Trophoblast cell (in vitro differentiated cells and primary cell): ENCODE measurements at regions not wholly inside any gene's neighbourhood (a gene's known extent, or its start where the extent isn't known, plus 50 kb on each side); places are given as distances from the start of the nearest gene placed in this dataset.

Experiments used
- DNase-seq, 2 donors: peaks; one replicate each; pipeline ENCODE4 v3.0.0-alpha.2; 2016
- H2AFZ ChIP-seq: 2 replicates; pipeline ENCODE4 v1.6.1; 2013; ENCODE audit warnings: low read length, moderate library complexity, mild to moderate bottlenecking; ENCODE audit not compliant: insufficient read depth, poor library complexity
- H2AK5ac ChIP-seq: 2 replicates; pipeline ENCODE4 v1.6.1; 2013; ENCODE audit warnings: mild to moderate bottlenecking, low read length
- H2BK120ac ChIP-seq: 2 replicates; pipeline ENCODE4 v1.6.1; 2013; ENCODE audit warnings: low read length, mild to moderate bottlenecking, moderate library complexity; ENCODE audit not compliant: insufficient read depth, poor library complexity
- H2BK12ac ChIP-seq: 2 replicates; pipeline ENCODE4 v1.6.1; 2013; ENCODE audit warnings: mild to moderate bottlenecking, low read length, moderate library complexity
- H2BK5ac ChIP-seq: 2 replicates; pipeline ENCODE4 v1.6.1; 2013; ENCODE audit warnings: low read length, low read depth, moderate library complexity, mild to moderate bottlenecking; ENCODE audit not compliant: poor library complexity
- H3K14ac ChIP-seq: 2 replicates; pipeline ENCODE4 v1.6.1; 2013; ENCODE audit warnings: mild to moderate bottlenecking, low read length
- H3K18ac ChIP-seq: 2 replicates; pipeline ENCODE4 v1.6.1; 2013; ENCODE audit warnings: mild to moderate bottlenecking, low read length
- H3K23ac ChIP-seq: 2 replicates; pipeline ENCODE4 v1.6.1; 2013; ENCODE audit warnings: low read length
- H3K27ac ChIP-seq: 2 replicates; pipeline ENCODE4 v1.5.1; 2013; ENCODE audit warnings: low read depth, mild to moderate bottlenecking, inconsistent platforms, low read length, moderate library complexity
- H3K27me3 ChIP-seq: 2 replicates; pipeline ENCODE4 v1.6.1; 2013; ENCODE audit warnings: inconsistent platforms, mild to moderate bottlenecking, low read length, moderate library complexity; ENCODE audit not compliant: insufficient read depth
- H3K36me3 ChIP-seq, 2 experiments: 1 replicate in 1 of 2; 2 replicates in 1 of 2; pipeline ENCODE4 v1.6.1; 2013; ENCODE audit warnings: low read length in 2 of 2, mild to moderate bottlenecking in 2 of 2, moderate library complexity in 1 of 2; ENCODE audit not compliant: insufficient read depth in 2 of 2, control insufficient read depth in 1 of 2
- H3K4ac ChIP-seq: 2 replicates; pipeline ENCODE4 v1.6.1; 2013; ENCODE audit warnings: low read depth, mild to moderate bottlenecking, low read length, moderate library complexity
- H3K4me1 ChIP-seq, 2 experiments: 1 replicate in 1 of 2; 2 replicates in 1 of 2; pipeline ENCODE4 v1.6.1; 2013; ENCODE audit warnings: low read length in 2 of 2, mild to moderate bottlenecking in 2 of 2, moderate library complexity in 1 of 2; ENCODE audit not compliant: insufficient read depth in 2 of 2, control insufficient read depth in 1 of 2
- H3K4me2 ChIP-seq: 2 replicates; pipeline ENCODE4 v1.6.1; 2013; ENCODE audit warnings: inconsistent platforms, mild to moderate bottlenecking, low read length, moderate library complexity
- H3K4me3 ChIP-seq: 2 replicates; pipeline ENCODE4 v1.5.1; 2013; ENCODE audit warnings: mild to moderate bottlenecking, low read depth, low read length, inconsistent platforms
- H3K79me1 ChIP-seq: one replicate; pipeline ENCODE4 v1.6.1; 2013; ENCODE audit warnings: low read length
- H3K79me2 ChIP-seq: 2 replicates; pipeline ENCODE4 v1.6.1; 2013; ENCODE audit warnings: low read length, mild to moderate bottlenecking; ENCODE audit not compliant: control insufficient read depth, insufficient read depth, poor library complexity
- H3K9ac ChIP-seq: 2 replicates; pipeline ENCODE4 v1.6.1; 2013; ENCODE audit warnings: mild to moderate bottlenecking, low read length
- H3K9me3 ChIP-seq: 2 replicates; pipeline ENCODE4 v1.6.1; 2013; ENCODE audit warnings: low read depth, mild to moderate bottlenecking, control low read depth, inconsistent platforms, low read length; ENCODE audit not compliant: insufficient read depth
- H4K12ac ChIP-seq: 2 replicates; pipeline ENCODE4 v1.6.1; 2013; ENCODE audit warnings: low read depth, mild to moderate bottlenecking, low read length, moderate library complexity
- H4K8ac ChIP-seq: 2 replicates; pipeline ENCODE4 v1.6.1; 2013; ENCODE audit warnings: low read depth, mild to moderate bottlenecking, low read length, moderate library complexity
- H4K91ac ChIP-seq: one replicate; pipeline ENCODE4 v1.6.1; 2013; ENCODE audit warnings: low read depth, mild to moderate bottlenecking, low read length, moderate library complexity
- WGBS: extraction: QIAGEN DNeasy Blood & Tissue Kit; methylation state at CpG from one replicate; pipeline ENCODE4 v1.1.7; 2013; ENCODE audit warnings: missing lambda C conversion rate; ENCODE audit not compliant: insufficient read length, insufficient coverage; ENCODE audit errors: extremely low coverage; 5-methylcytosine and 5-hydroxymethylcytosine counted together

DNA sequence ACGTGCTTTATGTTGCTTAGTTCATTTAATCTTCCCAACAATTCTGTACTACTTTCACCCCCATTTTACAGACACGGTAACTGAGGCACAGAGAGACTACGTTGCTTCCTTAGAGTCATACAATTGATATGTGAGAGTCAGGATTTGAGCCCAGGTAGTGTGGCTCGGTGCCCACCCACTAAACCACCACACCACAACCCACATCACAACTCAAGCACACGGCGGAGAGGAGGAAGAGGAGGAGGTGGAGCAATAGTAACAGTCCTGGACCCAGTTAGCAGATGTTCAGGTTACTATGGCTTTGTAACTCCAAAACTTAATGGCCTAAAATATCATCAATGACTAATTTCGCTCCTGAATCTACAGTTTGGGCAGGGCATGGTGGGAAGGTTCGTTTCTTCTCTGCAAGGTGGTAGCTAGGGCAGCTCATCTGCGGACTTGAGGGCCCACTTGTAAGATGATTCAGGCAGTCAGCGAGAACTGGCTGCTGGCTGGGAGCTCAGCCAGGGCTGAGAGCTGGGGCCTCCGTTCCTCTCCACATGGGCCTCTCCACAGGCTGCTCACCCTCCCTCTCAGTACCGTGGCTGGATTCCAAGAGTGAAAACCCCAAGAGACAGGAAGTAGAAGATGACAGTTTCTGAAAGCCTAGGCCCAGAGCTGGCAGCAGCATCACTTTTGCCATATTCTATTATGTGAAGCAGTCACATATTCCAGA, 167.1 kb downstream of the ZFP36L2 start:
- Histone ChIP-seq H3K23ac (no peak overlapping the region), H3K14ac (no peak overlapping the region), H3K79me2 (peaks cover 3% of the 10 kb centered on the region), H3K79me1 (peaks cover 4% of the 10 kb centered on the region), H3K4me1 (peaks cover 9 to 11% of the 10 kb centered on the region in 2 experiments), H2BK5ac (no peak overlapping the region), H2AK5ac (no peak overlapping the region), H3K9me3 (peaks cover 3% of the 10 kb centered on the region), H3K18ac (no peak overlapping the region), H3K4ac (no peak overlapping the region), H3K36me3 (no peaks in the 10 kb centered on the region), H2AFZ (no peak overlapping the region), H4K8ac (no peak overlapping the region), H3K9ac (no peak overlapping the region), H3K27me3 (no peaks in the 10 kb centered on the region), H3K27ac (no peak overlapping the region), H3K4me3 (no peak overlapping the region), H2BK12ac (no peak overlapping the region), H4K12ac (no peak overlapping the region), H2BK120ac (no peak overlapping the region), H3K4me2 (no peak overlapping the region), H4K91ac (no peak overlapping the region)
- no CpG with 5 or more reads among the region's 12 CpGs for WGBS
- no peak for DNase-seq

DNA sequence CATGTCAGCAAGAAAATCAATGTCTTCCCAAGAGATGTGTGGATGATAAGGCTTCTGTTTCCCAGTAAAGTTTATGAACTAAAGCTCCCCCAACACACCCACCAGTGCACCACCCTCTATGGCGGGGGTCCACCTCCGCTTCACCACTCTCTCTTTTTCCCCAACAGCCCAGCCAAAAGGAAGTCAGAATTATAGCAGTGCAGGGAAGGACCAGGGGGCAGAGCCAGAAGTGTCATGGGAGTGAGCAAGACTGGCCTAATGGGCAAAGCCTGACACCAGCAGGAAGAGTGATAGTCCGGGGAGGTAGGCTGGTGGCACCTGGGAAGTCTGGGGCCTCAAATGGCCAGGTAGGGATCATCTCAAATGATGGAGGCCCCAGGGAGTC, 167.7 kb downstream of the ZFP36L2 start:
- Histone ChIP-seq H3K27ac (no peak overlapping the region), H2AFZ (no peak overlapping the region), H4K91ac (no peak overlapping the region), H2AK5ac (peak overlapping the region; percentile 24), H3K18ac (no peak overlapping the region), H2BK12ac (no peak overlapping the region), H3K23ac (no peak overlapping the region), H4K12ac (no peak overlapping the region), H3K79me2 (peaks cover 3% of the 10 kb centered on the region), H2BK5ac (no peak overlapping the region), H3K36me3 (no peaks in the 10 kb centered on the region), H3K4ac (no peak overlapping the region), H2BK120ac (no peak overlapping the region), H3K4me3 (no peak overlapping the region), H3K14ac (no peak overlapping the region), H3K79me1 (peaks cover 4% of the 10 kb centered on the region), H4K8ac (no peak overlapping the region), H3K9ac (no peak overlapping the region), H3K27me3 (no peaks in the 10 kb centered on the region), H3K4me1 (peaks cover 9 to 11% of the 10 kb centered on the region in 2 experiments), H3K4me2 (no peak overlapping the region), H3K9me3 (peaks cover 4% of the 10 kb centered on the region)
- WGBS: no CpG with 5 or more reads among the region's 3 CpGs
- no peak for DNase-seq

DNA sequence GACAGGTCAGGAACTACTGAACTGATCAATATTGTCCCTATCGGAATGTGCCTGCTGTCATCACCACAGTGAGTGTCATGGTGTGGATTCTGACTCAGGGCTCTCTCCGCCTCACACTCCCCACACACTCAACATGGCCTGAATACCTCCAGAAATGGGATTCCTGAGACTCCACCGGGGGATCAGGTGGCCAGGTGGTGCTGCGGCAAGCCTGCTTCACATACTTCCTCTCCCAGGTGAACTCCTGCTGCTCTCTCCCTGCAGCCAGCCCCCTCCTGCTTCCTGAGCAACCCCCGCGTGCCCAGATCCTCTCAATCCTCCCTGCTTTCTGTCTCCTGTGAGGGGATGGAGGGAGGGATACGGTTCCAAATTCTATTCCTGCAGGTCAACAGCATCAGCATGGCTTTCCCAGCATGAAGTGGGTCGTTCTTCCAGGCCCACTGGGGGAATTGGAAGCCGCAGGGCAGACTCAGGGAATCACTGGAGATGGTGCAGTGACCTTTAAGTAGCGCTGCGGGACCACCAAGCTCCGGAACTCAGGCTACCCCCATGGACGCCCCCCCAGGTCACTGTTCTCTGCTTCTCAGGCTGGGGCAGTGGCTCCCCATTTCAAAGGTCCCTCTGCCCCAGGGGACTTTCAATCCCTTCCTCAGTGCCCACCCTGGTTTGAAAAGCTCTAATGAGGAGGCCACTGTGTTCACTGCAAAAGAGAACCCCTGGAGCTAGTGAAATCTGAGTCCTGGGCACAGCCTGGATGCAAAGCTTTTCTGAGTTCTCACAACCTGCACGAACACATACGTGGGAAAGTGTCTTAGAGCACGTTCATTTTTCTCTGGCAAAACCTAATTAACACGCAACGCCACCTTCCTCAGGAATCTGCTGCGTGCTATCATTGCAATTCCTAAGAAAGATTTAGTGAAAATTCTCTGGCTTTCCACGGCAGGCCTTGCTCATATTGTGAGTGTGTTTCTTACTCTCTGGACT, 168.4 kb downstream of the ZFP36L2 start:
- H3K9me3 ChIP-seq: peaks cover 4% of the 10 kb centered on the region
- no peak overlapping the region for H3K4me3 ChIP-seq
- no peak overlapping the region for H3K18ac ChIP-seq
- H3K4me2 ChIP-seq: no peak overlapping the region
- H3K36me3 ChIP-seq: no peaks in the 10 kb centered on the region
- peak overlapping the region; percentile 40 for H2AK5ac ChIP-seq
- no peaks in the 10 kb centered on the region for H3K27me3 ChIP-seq
- H2AFZ ChIP-seq: no peak overlapping the region
- no peak overlapping the region for H2BK5ac ChIP-seq
- DNase-seq: peak in 1 of 2 donors; percentile 55
- no peak overlapping the region for H3K4ac ChIP-seq
- no peak overlapping the region for H4K12ac ChIP-seq
- peaks cover 9 to 11% of the 10 kb centered on the region in 2 experiments for H3K4me1 ChIP-seq
- peaks cover 4% of the 10 kb centered on the region for H3K79me1 ChIP-seq
- H2BK12ac ChIP-seq: peak overlapping the region; percentile 56
- no CpG with 5 or more reads among the region's 20 CpGs for WGBS
- H3K79me2 ChIP-seq: peaks cover 3% of the 10 kb centered on the region
- no peak overlapping the region for H4K8ac ChIP-seq
- H2BK120ac ChIP-seq: no peak overlapping the region
- no peak overlapping the region for H3K9ac ChIP-seq
- no peak overlapping the region for H4K91ac ChIP-seq
- peak overlapping the region; percentile 22 for H3K14ac ChIP-seq
- H3K23ac ChIP-seq: no peak overlapping the region
- no peak overlapping the region for H3K27ac ChIP-seq

DNA sequence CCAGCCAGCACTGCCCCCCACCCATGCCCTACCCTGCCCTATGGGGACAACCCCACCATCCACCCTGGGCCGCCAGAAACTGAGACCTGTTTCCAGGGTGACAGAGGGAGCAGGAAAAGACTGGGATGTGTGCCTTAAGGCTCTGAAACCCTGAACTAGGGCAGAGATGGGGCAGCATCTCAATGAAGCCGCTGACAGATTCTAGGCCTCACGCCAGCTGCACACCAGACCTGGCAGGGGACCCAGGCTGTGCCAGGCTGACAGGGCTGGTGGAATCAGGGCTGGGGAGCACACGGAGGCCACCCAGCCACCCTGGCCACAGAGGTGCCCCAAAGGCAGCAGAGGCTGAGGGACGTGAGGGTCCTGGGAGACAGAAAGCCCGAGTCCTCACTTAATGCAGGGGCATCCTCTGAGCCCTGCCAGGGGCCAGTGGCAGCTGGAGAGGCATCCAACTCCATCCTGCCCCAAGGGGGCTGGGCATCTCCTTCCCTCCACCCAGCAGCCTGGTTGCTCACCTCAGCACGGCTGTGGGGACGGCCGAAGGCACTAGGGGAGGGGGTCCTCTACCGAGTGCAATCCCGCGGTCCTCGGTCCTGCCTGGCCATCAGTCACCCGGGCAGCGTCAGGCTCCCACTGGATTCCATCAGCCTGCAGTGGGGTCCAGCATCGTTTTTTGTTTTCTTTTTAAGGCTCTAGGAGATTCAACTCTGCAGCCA, 169.2 kb downstream of the ZFP36L2 start:
- Histone ChIP-seq H3K4ac (no peak overlapping the region), H3K79me1 (peaks cover 4% of the 10 kb centered on the region), H3K4me1 (peaks cover 9 to 12% of the 10 kb centered on the region in 2 experiments), H2AK5ac (peak overlapping the region; percentile 57), H3K79me2 (peaks cover 3% of the 10 kb centered on the region), H3K36me3 (no peaks in the 10 kb centered on the region), H2BK12ac (no peak overlapping the region), H3K27me3 (no peaks in the 10 kb centered on the region), H3K23ac (no peak overlapping the region), H3K14ac (peak overlapping the region; percentile 11), H4K91ac (peak overlapping the region; percentile 3), H2BK5ac (no peak overlapping the region), H3K9me3 (peaks cover 4% of the 10 kb centered on the region), H3K18ac (no peak overlapping the region), H4K8ac (no peak overlapping the region), H2AFZ (no peak overlapping the region), H4K12ac (no peak overlapping the region), H3K4me2 (no peak overlapping the region), H2BK120ac (no peak overlapping the region), H3K4me3 (no peak overlapping the region), H3K9ac (no peak overlapping the region), H3K27ac (peak overlapping the region; percentile 16)
- DNase-seq: no peak
- WGBS: no CpG with 5 or more reads among the region's 16 CpGs
